GM12865 (cell line): ENCODE measurements at regions not wholly inside any gene's neighbourhood (a gene's known extent, or its start where the extent isn't known, plus 50 kb on each side); places are given as distances from the start of the nearest gene placed in this dataset.
"Not testable (repeated sequence)": the region's sequence is repeated elsewhere in the genome, so short reads cannot be mapped to it uniquely, and the experiment has no call there.

Source experiments
- DNase-seq: peaks from one replicate; pipeline ENCODE4 v3.0.0; 2010; ENCODE audit warnings: low read depth
- H3K4me3 ChIP-seq: 2 replicates; pipeline ENCODE4 v1.5.1; 2011; ENCODE audit warnings: mild to moderate bottlenecking, low read depth, low read length, control low read depth
- CTCF ChIP-seq: IDR thresholded peaks from 2 replicates; pipeline ENCODE4 v1.5.1; 2011; ENCODE audit warnings: low read length, control low read depth, low read depth, inconsistent platforms; ENCODE audit not compliant: insufficient read depth; ENCODE audit errors: missing control alignments

GRCh38 chr10:9038146-9038714 lies 983.7 kb downstream of the GATA3 start:
- H3K4me3 ChIP-seq = no peak overlapping the region
- no peak for TF ChIP-seq CTCF
- DNase-seq = no peak

- H3K4me3 ChIP-seq = no peak overlapping the region
- no peak for TF ChIP-seq CTCF
- no peak for DNase-seq
Measured at GRCh38 chr10:9043466-9043865, 989.0 kb downstream of the GATA3 start.

- no peak overlapping the region for H3K4me3 ChIP-seq
- no peak for TF ChIP-seq CTCF
- no peak for DNase-seq
Measured at GRCh38 chr10:9045311-9045710, 990.8 kb downstream of the GATA3 start.

- no peak for DNase-seq
- no peak for TF ChIP-seq CTCF
Measured at GRCh38 chr10:9051328-9051974, 997.0 kb downstream of the GATA3 start.

GRCh38 chr10:9052767-9053166 lies 998.3 kb downstream of the GATA3 start:
- H3K4me3 ChIP-seq = no peak overlapping the region
- no peak for DNase-seq
- TF ChIP-seq CTCF = no peak

More at GRCh38 chr10:9051328-9051974, 997.0 kb downstream of the GATA3 start:
- no peak overlapping the region for H3K4me3 ChIP-seq

- H3K4me3 ChIP-seq = no peak overlapping the region
- TF ChIP-seq CTCF = no peak
- DNase-seq = no peak
Measured at GRCh38 chr10:9056521-9056920, 1002.0 kb downstream of the GATA3 start.

GRCh38 chr10:9057293-9057692 lies 1002.8 kb downstream of the GATA3 start:
- not testable (repeated sequence) for DNase-seq, H3K4me3 ChIP-seq
